H9 (cell line): ENCODE measurements at regions not wholly inside any gene's neighbourhood (a gene's known extent, or its start where the extent isn't known, plus 50 kb on each side); places are given as distances from the start of the nearest gene placed in this dataset.

Experiments used
- DNase-seq: peaks from one replicate; pipeline ENCODE4 v3.0.0-alpha.2; 2017
- H2AFZ ChIP-seq: one replicate; pipeline ENCODE4 v1.6.1; 2013; ENCODE audit warnings: mild to moderate bottlenecking, low read length, control low read depth, moderate library complexity
- H2AK5ac ChIP-seq: 2 replicates; pipeline ENCODE4 v1.6.1; 2013; ENCODE audit warnings: low read length, control low read depth, mixed read lengths; ENCODE audit not compliant: insufficient read length
- H2BK120ac ChIP-seq: one replicate; pipeline ENCODE4 v1.6.1; 2013; ENCODE audit warnings: low read depth, mild to moderate bottlenecking, low read length, control low read depth, inconsistent platforms; ENCODE audit not compliant: poor library complexity, severe bottlenecking
- H2BK12ac ChIP-seq: 2 replicates; pipeline ENCODE4 v1.6.1; 2013; ENCODE audit warnings: low read length, control low read depth, mixed read lengths, low read depth; ENCODE audit not compliant: insufficient read length
- H2BK15ac ChIP-seq: 2 replicates; pipeline ENCODE4 v1.6.1; 2013; ENCODE audit warnings: low read depth, low read length, control low read depth
- H2BK20ac ChIP-seq: one replicate; pipeline ENCODE4 v1.6.1; 2013; ENCODE audit warnings: low read depth, mild to moderate bottlenecking, low read length, control low read depth, inconsistent platforms; ENCODE audit not compliant: poor library complexity, severe bottlenecking
- H2BK5ac ChIP-seq: 2 replicates; pipeline ENCODE4 v1.6.1; 2013; ENCODE audit warnings: low read length, control low read depth, mixed read lengths; ENCODE audit not compliant: insufficient read length
- H3K14ac ChIP-seq: 2 replicates; pipeline ENCODE4 v1.6.1; 2013; ENCODE audit warnings: low read length, control low read depth; ENCODE audit not compliant: insufficient read depth
- H3K18ac ChIP-seq: 2 replicates; pipeline ENCODE4 v1.6.1; 2013; ENCODE audit warnings: low read depth, mild to moderate bottlenecking, mixed read lengths, low read length, control low read depth; ENCODE audit not compliant: insufficient read length
- H3K23ac ChIP-seq: 2 replicates; pipeline ENCODE4 v1.6.1; 2013; ENCODE audit warnings: low read length, control low read depth, mixed read lengths, low read depth; ENCODE audit not compliant: insufficient read length
- H3K23me2 ChIP-seq: 2 replicates; pipeline ENCODE4 v1.6.1; 2013; ENCODE audit warnings: low read depth, mild to moderate bottlenecking, mixed read lengths, low read length, control low read depth; ENCODE audit not compliant: insufficient read length, poor library complexity, severe bottlenecking
- H3K27ac ChIP-seq: 2 replicates; pipeline ENCODE4 v1.5.1; 2013; ENCODE audit warnings: low read length, control low read depth, mixed read lengths, low read depth; ENCODE audit not compliant: insufficient read length
- H3K27me3 ChIP-seq: 2 replicates; pipeline ENCODE4 v1.6.1; 2013; ENCODE audit warnings: low read length, control low read depth, inconsistent platforms; ENCODE audit not compliant: insufficient read depth
- H3K4ac ChIP-seq: 2 replicates; pipeline ENCODE4 v1.6.1; 2013; ENCODE audit warnings: low read depth, mild to moderate bottlenecking, control low read depth, inconsistent platforms, low read length, moderate library complexity
- H3K4me1 ChIP-seq: 2 replicates; pipeline ENCODE4 v1.6.1; 2013; ENCODE audit warnings: low read length, control low read depth, inconsistent platforms; ENCODE audit not compliant: insufficient read depth
- H3K4me2 ChIP-seq: 2 replicates; pipeline ENCODE4 v1.6.1; 2013; ENCODE audit warnings: low read length, control low read depth, mixed read lengths; ENCODE audit not compliant: insufficient read length, insufficient read depth
- H3K56ac ChIP-seq: 2 replicates; pipeline ENCODE4 v1.6.1; 2013; ENCODE audit warnings: low read depth, mild to moderate bottlenecking, mixed read lengths, low read length, control low read depth; ENCODE audit not compliant: insufficient read length
- H3K79me1 ChIP-seq: 2 replicates; pipeline ENCODE4 v1.6.1; 2013; ENCODE audit warnings: low read depth, mild to moderate bottlenecking, moderate library complexity, low read length, control low read depth, inconsistent platforms; ENCODE audit not compliant: insufficient read depth, poor library complexity, severe bottlenecking
- H3K79me2 ChIP-seq: 2 replicates; pipeline ENCODE4 v1.6.1; 2013; ENCODE audit warnings: low read length, control low read depth, inconsistent platforms; ENCODE audit not compliant: insufficient read depth
- H3K9ac ChIP-seq: 2 replicates; pipeline ENCODE4 v1.6.1; 2013; ENCODE audit warnings: low read length, control low read depth, mixed read lengths; ENCODE audit not compliant: insufficient read length; ENCODE audit errors: extremely low read depth
- H3K9me3 ChIP-seq: one replicate; pipeline ENCODE4 v1.6.1; 2013; ENCODE audit warnings: low read depth, low read length, inconsistent platforms; ENCODE audit not compliant: control insufficient read depth
- H3T11ph ChIP-seq: one replicate; pipeline ENCODE4 v1.6.1; 2013; ENCODE audit warnings: mild to moderate bottlenecking, low read length, control low read depth, inconsistent platforms
- H4K20me1 ChIP-seq: one replicate; pipeline ENCODE4 v1.6.1; 2013; ENCODE audit not compliant: control insufficient read depth, insufficient read length, insufficient read depth
- H4K5ac ChIP-seq: 2 replicates; pipeline ENCODE4 v1.6.1; 2013; ENCODE audit warnings: low read depth, mild to moderate bottlenecking, mixed read lengths, low read length, control low read depth; ENCODE audit not compliant: insufficient read length
- H4K8ac ChIP-seq: replicated peaks from 2 replicates; pipeline ENCODE4 v1.6.1; 2013; ENCODE audit warnings: low read length, control low read depth, mixed read lengths, low read depth; ENCODE audit not compliant: insufficient read length
- H4K91ac ChIP-seq: 2 replicates; pipeline ENCODE4 v1.6.1; 2013; ENCODE audit warnings: low read depth, mild to moderate bottlenecking, moderate library complexity, mixed read lengths, low read length, control low read depth; ENCODE audit not compliant: insufficient read length
- H3K27ac Mint-ChIP-seq, 3 experiments: 2 replicates in 2 of 3; 3 replicates in 1 of 3; pipeline ENCODE4 v1.8.0; 2020 to 2021; ENCODE audit warnings: mixed read lengths in 3 of 3, mild to moderate bottlenecking in 1 of 3, moderate library complexity in 1 of 3
- H3K27me3 Mint-ChIP-seq: 2 replicates; pipeline ENCODE4 v1.8.0; 2021; ENCODE audit warnings: low read depth, mild to moderate bottlenecking, moderate library complexity, mixed read lengths
- H3K36me3 Mint-ChIP-seq, 3 experiments: 2 replicates in 2 of 3; 3 replicates in 1 of 3; pipeline ENCODE4 v1.8.0; 2020 to 2021; ENCODE audit warnings: low read depth in 3 of 3, mixed read lengths in 3 of 3; ENCODE audit not compliant: insufficient read depth in 1 of 3
- H3K4me1 Mint-ChIP-seq, 2 experiments: 2 replicates each; pipeline ENCODE4 v1.8.0; 2020; ENCODE audit warnings: mixed read lengths in 2 of 2
- H3K4me3 Mint-ChIP-seq, 2 experiments: 2 replicates in 1 of 2; 3 replicates in 1 of 2; pipeline ENCODE4 v1.8.0; 2020 to 2021; ENCODE audit warnings: mild to moderate bottlenecking in 2 of 2, mixed read lengths in 2 of 2, moderate library complexity in 1 of 2
- H3K9me3 Mint-ChIP-seq, 2 experiments: 2 replicates in 1 of 2; 3 replicates in 1 of 2; pipeline ENCODE4 v1.8.0; 2020; ENCODE audit warnings: mild to moderate bottlenecking in 2 of 2, mixed read lengths in 2 of 2, moderate library complexity in 1 of 2
- CTCF ChIP-seq: fragments of 200-600 bp; sonication (generic); conservative IDR thresholded peaks from 3 replicates; pipeline ENCODE4 v1.8.0; 2021; ENCODE audit warnings: antibody characterized with exemption, mild to moderate bottlenecking
- WGBS: extraction: QIAGEN DNeasy Blood & Tissue Kit; methylation state at CpG from one replicate; pipeline ENCODE4 v1.1.7; 2013; ENCODE audit warnings: missing lambda C conversion rate, low lambda C conversion rate, mixed read lengths; ENCODE audit not compliant: insufficient read length; ENCODE audit errors: extremely low coverage; 5-methylcytosine and 5-hydroxymethylcytosine counted together

GRCh38 chr5:174431504-174431903 is 292.9 kb upstream of the MSX2 start:
- DNase-seq = no peak
- H3K36me3 Mint-ChIP-seq = no peaks in the 10 kb centered on the region
- H2BK20ac ChIP-seq = no peak overlapping the region
- H2BK12ac ChIP-seq = no peak overlapping the region
- H3K27ac Mint-ChIP-seq = no peak overlapping the region; a peak in 1 of 7 replicates
- peaks cover under 1% of the 10 kb centered on the region in 2 experiments; a peak in 2 of 4 replicates for H3K4me1 Mint-ChIP-seq
- no peaks in the 10 kb centered on the region for H3K79me1 ChIP-seq
- no peak overlapping the region for H2AK5ac ChIP-seq
- H3K4ac ChIP-seq = no peak overlapping the region
- no peak overlapping the region for H4K91ac ChIP-seq
- H3K27ac ChIP-seq = no peak overlapping the region
- no peak overlapping the region for H2BK15ac ChIP-seq
- H3K9me3 ChIP-seq = no peaks in the 10 kb centered on the region
- no peak overlapping the region for H2BK5ac ChIP-seq
- H3K79me2 ChIP-seq = no peaks in the 10 kb centered on the region
- no peak overlapping the region for H4K8ac ChIP-seq
- H3K56ac ChIP-seq = no peak overlapping the region
- H3K4me3 Mint-ChIP-seq = no peak overlapping the region
- no peak overlapping the region for H3K14ac ChIP-seq
- no peak overlapping the region for H2AFZ ChIP-seq
- no peak overlapping the region for H3T11ph ChIP-seq
- H3K23me2 ChIP-seq = no peaks in the 10 kb centered on the region
- H3K9me3 Mint-ChIP-seq = no peaks in the 10 kb centered on the region
- no peak overlapping the region for H3K18ac ChIP-seq
- no peak overlapping the region for H3K23ac ChIP-seq
- no peak for TF ChIP-seq CTCF
- no CpG with 5 or more reads among the region's 7 CpGs for WGBS
- H3K27me3 ChIP-seq = no peaks in the 10 kb centered on the region
- no peak overlapping the region for H3K4me2 ChIP-seq
- H3K9ac ChIP-seq = no peak overlapping the region
- H3K4me1 ChIP-seq = no peaks in the 10 kb centered on the region
- peaks cover 8% of the 10 kb centered on the region for H3K27me3 Mint-ChIP-seq
- H4K20me1 ChIP-seq = no peaks in the 10 kb centered on the region
- no peak overlapping the region for H4K5ac ChIP-seq
- H2BK120ac ChIP-seq = no peak overlapping the region
